Mucosa of descending colon (tissue), 3 donors: ENCODE measurements at regions not wholly inside any gene's neighbourhood (a gene's known extent, or its start where the extent isn't known, plus 50 kb on each side); places are given as distances from the start of the nearest gene placed in this dataset.
A peak's percentile ranks its signal among the peaks of the same experiment; 100 is the strongest.

Experiments used
- ATAC-seq: fragments of 200-7000 bp; cut with Tn5 transposase; one replicate; pipeline ENCODE4 v1.9.1; 2020; ENCODE audit warnings: mild to moderate bottlenecking, moderate library complexity
- DNase-seq, 3 donors: peaks; one replicate each; pipeline ENCODE4 v3.0.0-alpha.2; 2020
- H3K36me3 ChIP-seq: fragments of 200-600 bp; one replicate; pipeline ENCODE4 v1.8.0; 2021; ENCODE audit warnings: low read depth, mild to moderate bottlenecking
- H3K4me1 ChIP-seq: fragments of 200-600 bp; one replicate; pipeline ENCODE4 v1.8.0; 2021; ENCODE audit warnings: low read depth, mild to moderate bottlenecking
- H3K4me3 ChIP-seq: fragments of 200-600 bp; one replicate; pipeline ENCODE4 v1.8.0; 2021; ENCODE audit warnings: mild to moderate bottlenecking
- H3K9me3 ChIP-seq: fragments of 200-600 bp; one replicate; pipeline ENCODE4 v1.8.0; 2021; ENCODE audit warnings: mild to moderate bottlenecking
- CTCF ChIP-seq: fragments of 200-600 bp; IDR thresholded peaks from one replicate; pipeline ENCODE4 v1.8.0; 2022; ENCODE audit warnings: antibody characterized with exemption, mild to moderate bottlenecking
- intact Hi-C, 2 donors: fragments of 100-400 bp; cut with DNase I in 1 of 2; cut with micrococcal nuclease in 1 of 2; formaldehyde crosslinking; loops; one replicate each; pipeline versions ENCODE4 v1.11.0 to v1.11.1; 2022; cut with DNase I, micrococcal nuclease
- donor health status: DM: no; HTN: no; CAD: no; lungs with moderate emphysema.
- donor health status: DM: no; HTN: no; CAD: no.
- donor health status: DM: no; HTN: yes; CAD: no.

GRCh38 chr18:46421973-46422551 lies 235.0 kb downstream of the LOXHD1 start:
- Histone ChIP-seq H3K36me3 (no peaks in the 10 kb centered on the region), H3K4me1 (peaks cover 2% of the 10 kb centered on the region), H3K9me3 (no peaks in the 10 kb centered on the region), H3K4me3 (no peak overlapping the region)
- intact Hi-C loops, result no loop called here
- no peak for TF ChIP-seq CTCF
- DNase-seq (peak in 1 of 3 donors; percentile 21), ATAC-seq (peak; percentile 47)

- H3K9me3 ChIP-seq, result no peaks in the 10 kb centered on the region
- TF ChIP-seq CTCF, result no peak
These were observed 234.4 kb downstream of the LOXHD1 start for GRCh38 chr18:46422552-46423055.

DNA sequence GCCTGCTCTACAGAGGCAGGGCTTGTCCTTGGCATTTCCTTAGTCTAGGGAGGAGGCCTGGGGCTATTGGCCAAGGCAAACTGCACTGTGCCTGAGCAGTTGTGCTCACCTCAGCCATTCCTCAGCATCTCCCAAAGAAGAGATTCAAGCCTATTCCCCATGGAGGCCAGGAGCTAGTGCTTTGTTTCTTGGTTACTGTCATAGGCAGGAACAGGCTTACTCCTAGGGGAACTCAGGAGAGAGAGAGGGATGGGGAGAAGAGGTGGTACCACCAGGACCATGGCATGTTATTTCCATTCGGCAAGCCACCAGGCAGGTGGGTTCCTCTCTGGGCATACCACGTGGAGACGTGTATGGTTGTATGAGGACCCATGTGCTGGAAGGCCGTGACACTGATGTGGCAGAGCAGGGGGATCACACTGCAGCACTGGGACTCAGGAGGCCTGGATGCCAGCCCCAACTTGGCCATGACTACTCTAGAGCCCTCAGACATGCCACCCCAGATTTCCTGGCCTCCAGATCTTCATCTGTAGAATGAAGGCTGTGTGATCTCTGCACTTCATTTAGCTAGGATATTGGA lies 233.7 kb downstream of the LOXHD1 start:
- Histone ChIP-seq H3K4me1 (peaks cover 2% of the 10 kb centered on the region), H3K9me3 (no peaks in the 10 kb centered on the region), H3K36me3 (no peaks in the 10 kb centered on the region), H3K4me3 (no peak overlapping the region)
- intact Hi-C loops, result no loop called here
- no peak for ATAC-seq
- no peak for TF ChIP-seq CTCF
- DNase-seq, result no peak

More at GRCh38 chr18:46422552-46423055, 234.4 kb downstream of the LOXHD1 start:
- Histone ChIP-seq H3K4me3 (no peak overlapping the region), H3K36me3 (no peaks in the 10 kb centered on the region), H3K4me1 (peaks cover 2% of the 10 kb centered on the region)
- DNase-seq (no peak), ATAC-seq (peak; percentile 73)
- intact Hi-C loops, result no loop called here

DNA sequence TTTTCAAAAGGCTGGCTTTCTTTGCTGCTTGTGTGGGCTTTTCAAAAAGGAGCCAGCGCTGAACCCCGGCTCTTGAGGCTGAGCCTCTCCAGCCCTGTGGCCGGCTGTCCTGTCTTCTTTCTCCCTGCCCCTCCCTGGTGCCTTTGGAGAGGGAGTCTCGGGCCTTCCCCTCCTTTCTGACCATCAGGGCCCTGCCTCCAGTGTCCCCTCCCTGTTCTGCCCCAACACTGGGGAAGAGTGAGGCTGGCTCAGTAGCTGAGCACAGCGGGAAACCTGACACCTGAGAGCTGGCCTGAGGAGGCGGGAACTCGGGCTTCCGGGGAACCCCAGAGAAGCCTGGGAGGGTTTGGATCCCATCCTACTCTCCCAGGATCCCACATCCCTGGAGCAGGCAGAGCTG lies 232.1 kb downstream of the LOXHD1 start:
- intact Hi-C loops, result no loop called here
- H3K4me3 ChIP-seq, result no peak overlapping the region
- DNase-seq (no peak), ATAC-seq (no peak)
- no peaks in the 10 kb centered on the region for H3K36me3 ChIP-seq
- H3K4me1 ChIP-seq, result peaks cover 2% of the 10 kb centered on the region
- no peak for TF ChIP-seq CTCF
- no peaks in the 10 kb centered on the region for H3K9me3 ChIP-seq

GRCh38 chr18:46425511-46425910 lies 231.5 kb downstream of the LOXHD1 start:
- Histone ChIP-seq H3K4me3 (no peak overlapping the region), H3K36me3 (no peaks in the 10 kb centered on the region), H3K4me1 (peaks cover 2% of the 10 kb centered on the region), H3K9me3 (no peaks in the 10 kb centered on the region)
- ATAC-seq (no peak), DNase-seq (no peak)
- no peak for TF ChIP-seq CTCF
- intact Hi-C loops, result no loop called here
